ENCODE measurements at regions not wholly inside any gene's neighbourhood (a gene's known extent, or its start where the extent isn't known, plus 50 kb on each side); places are given as distances from the start of the nearest gene placed in this dataset.

DNA sequence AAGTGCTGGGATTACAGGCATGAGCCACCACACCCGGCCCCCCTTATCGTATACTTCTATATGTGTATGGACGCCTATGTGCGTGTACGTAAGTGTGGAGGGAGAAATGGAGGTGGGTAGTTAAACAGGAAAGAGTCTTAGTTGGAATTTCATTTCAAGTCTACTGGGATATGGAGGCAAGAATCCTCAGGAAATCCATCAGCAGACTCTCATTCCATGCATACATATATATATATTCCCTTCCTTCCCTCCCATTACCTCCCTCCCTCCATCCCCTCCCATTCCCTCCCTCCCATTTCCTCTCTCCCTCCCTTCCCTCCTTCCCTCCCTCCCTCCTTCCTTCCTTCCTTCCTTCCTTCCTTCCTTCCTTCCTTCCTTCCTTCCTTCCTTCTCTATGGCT is 391.7 kb upstream of the RBFOX1 start:
- intact Hi-C loops (cut with micrococcal nuclease), result no loop called here

DNA sequence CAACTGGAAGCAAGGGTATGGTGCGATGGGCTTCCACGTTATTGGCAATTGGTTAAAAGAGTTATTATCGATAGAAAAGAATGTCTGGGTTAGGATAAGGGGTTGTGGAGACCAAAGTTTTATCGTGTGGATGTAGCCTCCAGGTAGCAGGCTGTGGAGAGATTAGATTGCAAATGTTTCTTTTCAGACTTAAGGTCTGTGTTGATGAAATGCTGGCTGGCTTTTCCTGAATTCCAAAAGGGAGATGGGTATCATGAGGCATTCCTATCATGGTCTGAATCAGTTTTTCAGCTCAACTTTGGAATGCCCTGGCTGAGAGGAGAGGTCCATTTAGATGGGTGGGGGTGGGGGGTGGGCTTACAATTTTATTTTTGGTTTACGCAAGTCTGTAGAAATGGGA is 395.0 kb upstream of the RBFOX1 start:
- intact Hi-C loops (cut with micrococcal nuclease), result no loop called here

DNA sequence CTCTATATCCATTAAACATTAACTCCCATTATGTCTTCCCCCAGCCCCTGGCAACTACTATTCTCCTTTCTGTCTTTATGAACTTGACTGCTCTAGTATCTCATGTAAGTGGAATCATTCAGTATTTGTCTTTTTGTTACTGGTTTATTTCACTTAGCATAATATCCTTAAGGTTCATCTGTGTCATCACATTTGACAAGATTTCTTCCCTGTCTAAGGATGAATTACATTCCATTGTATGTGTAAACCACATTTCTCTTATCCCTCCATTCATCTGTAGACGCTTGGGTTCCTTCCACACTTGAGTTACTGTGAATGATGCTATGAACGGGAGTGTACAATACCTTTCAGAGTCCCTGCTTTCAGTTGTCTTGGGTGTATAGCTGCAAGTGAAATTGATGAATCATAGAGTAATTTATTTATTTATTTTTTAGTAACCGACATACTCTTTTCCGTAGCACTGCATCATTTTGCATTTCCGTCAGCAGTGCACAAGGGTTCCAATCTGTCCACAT is 399.7 kb upstream of the RBFOX1 start:
- intact Hi-C loops (cut with micrococcal nuclease), result no loop called here

DNA sequence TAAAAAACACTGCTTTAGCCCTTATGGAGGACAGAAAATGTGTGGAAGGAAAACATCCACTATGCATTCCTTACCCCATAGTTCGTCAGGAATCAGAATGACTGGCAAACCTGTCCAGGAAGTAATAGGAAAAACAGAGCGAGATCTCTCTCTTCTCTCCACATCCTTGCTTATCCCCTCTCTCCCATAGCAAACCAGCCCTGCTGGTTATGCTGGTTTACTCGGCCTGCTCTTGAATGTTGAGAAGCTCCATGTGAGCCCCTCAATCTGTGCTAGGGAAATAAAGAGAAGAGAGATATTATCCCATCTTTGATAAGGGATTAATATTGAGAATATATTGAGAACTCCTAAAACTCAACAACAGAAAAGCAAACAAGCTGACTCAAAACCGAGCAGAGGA is 402.8 kb upstream of the RBFOX1 start:
- intact Hi-C loops (cut with micrococcal nuclease), result no loop called here

GRCh38 chr16:6926762-6927161 is 405.9 kb upstream of the RBFOX1 start:
- intact Hi-C loops (cut with micrococcal nuclease), result no loop called here

GRCh38 chr16:6926341-6926740 is 406.3 kb upstream of the RBFOX1 start:
- intact Hi-C loops (cut with micrococcal nuclease), result no loop called here

GRCh38 chr16:6918646-6919045 is 414.0 kb upstream of the RBFOX1 start:
- intact Hi-C loops (cut with micrococcal nuclease), result no loop called here

DNA sequence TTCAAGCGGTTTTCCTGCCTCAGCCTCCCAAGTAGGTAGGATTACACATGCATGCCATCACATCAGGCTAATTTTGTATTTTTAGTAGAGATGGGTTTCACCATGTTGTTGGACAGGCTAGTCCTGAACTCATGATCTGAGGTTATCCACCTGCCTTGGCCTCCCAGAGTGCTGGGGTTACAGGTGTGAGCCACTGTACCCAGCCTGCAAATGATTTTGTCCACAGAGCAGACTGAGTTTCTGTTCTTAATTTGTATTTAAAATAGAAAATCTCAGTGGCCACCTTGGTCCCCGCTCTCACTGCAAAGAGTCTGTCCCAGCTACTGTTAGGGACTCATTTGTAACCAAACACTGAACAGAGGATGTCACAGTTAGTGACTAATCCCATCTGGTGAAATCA is 415.7 kb upstream of the RBFOX1 start:
- intact Hi-C loops (cut with micrococcal nuclease), result no loop called here

DNA sequence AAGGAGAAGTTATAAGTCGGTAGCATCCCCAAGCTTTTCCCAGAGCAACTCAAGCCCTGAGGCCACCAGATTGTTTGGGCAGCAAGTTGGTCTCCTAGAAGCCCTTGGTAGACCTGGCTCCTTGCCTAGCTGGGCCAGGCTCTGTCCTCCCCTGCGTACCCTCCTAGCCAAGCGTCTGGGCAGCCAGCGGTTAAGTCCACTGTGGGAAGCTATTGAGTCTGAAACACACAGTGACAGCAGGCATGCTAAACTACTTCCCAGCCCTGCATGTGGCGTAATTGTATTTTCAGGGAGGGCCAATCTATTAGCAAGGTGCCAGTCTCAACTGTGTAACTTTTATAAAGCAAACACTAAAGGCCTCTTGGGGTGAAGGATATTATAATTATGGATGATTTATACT is 419.1 kb upstream of the RBFOX1 start:
- intact Hi-C loops (cut with micrococcal nuclease), result no loop called here

GRCh38 chr16:6910301-6910700 is 422.3 kb upstream of the RBFOX1 start:
- intact Hi-C loops (cut with micrococcal nuclease), result no loop called here

DNA sequence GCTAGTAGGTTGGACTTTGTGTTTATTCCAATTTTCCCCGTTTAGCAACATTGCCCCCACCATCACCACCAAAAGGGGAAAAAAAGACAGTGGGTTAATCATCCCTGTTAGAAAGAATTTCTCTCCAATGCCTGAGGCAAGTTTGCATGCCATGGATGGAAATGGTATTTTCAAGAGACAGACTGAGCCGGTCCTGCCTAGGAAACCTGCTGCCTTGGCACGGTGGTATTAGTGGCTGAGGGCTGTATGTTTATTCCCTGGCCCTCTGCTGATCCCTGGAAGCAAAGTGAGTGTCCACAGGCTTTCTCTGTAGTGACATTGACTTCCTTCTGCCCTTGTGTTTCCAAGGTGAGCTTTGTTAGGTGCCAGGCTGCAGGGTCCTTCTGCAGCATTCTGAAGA is 427.0 kb upstream of the RBFOX1 start:
- intact Hi-C loops (cut with micrococcal nuclease), result no loop called here

- intact Hi-C loops (cut with micrococcal nuclease), result no loop called here
These were observed 429.0 kb upstream of the RBFOX1 start for GRCh38 chr16:6903671-6904070.

DNA sequence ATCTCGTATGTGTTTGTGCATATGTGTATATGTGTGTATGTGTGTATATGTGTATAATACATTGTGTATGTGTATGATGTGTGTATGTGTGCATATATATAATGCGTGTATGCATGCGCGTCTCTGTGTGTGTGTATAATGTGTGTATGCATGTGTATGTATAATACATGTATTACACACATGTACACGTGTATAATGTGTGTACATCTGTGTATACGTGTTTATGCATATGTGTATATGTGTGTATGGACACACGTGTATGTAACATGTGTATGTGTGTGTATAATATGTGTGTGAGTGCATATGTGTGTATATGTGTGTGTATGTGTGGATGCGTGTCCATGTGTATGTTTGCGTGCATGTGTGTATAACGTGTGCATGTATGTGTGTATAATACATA is 433.7 kb upstream of the RBFOX1 start:
- intact Hi-C loops (cut with micrococcal nuclease), result no loop called here

- intact Hi-C loops (cut with micrococcal nuclease), result no loop called here
These were observed 434.7 kb upstream of the RBFOX1 start for GRCh38 chr16:6897876-6898485.

DNA sequence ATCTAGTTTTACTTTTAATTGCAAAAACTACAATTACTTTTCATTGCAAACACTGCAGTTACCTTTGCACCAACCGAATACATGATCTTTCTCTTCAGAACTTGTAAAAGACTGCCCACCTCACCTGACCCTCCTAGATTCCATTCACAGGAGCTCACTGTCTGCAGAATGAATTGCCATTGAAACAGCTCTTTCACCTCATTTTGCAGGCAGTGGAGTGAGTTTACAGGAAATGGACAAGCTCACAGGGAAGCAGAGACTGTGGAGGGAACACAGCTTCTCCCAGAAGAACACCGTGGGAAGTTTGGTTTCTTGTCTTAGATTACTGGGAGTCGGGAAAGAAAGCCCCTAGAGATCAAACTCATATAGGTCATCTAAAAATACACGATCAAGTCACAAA is 439.7 kb upstream of the RBFOX1 start:
- intact Hi-C loops (cut with micrococcal nuclease), result no loop called here

DNA sequence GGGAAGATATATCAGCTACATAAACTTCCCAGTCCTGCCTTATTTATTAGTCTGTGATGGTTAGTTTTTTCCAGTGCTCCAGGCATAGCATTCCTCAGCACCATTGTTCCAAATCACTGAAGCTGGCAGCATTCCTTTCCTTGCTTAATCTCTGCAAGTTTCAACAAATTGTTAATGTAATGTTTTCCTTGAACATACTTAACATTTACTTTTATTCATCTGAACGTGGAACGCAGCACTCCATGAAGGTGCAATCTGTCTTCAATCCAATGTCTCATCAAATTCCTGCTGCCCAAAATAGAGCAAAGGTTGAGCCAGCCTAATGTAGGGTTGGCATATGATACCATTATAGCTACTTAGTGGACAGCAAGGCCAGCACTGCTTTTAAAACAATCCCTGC is 441.1 kb upstream of the RBFOX1 start:
- intact Hi-C loops (cut with micrococcal nuclease), result no loop called here

- intact Hi-C loops (cut with micrococcal nuclease), result no loop called here
These were observed 444.1 kb upstream of the RBFOX1 start for GRCh38 chr16:6888531-6888930.

DNA sequence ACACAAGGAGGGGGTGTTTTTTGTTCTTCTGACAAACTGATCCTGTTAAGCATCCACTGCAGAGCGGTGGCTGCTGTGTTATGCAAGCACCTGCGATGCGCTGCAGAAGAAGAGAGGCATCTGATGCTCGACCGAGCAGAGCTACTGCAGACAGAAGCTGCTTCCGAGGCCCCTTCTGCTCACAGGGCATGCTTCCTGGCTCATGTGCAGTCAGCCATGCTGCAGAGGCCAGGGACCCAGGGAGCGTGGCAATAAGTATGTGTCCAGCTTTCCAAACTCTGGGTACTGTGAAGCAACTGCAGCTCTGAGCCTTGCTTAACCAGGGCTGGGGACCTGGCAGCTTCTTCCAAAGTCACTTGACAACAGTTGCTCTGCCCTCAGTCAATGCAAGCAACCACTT is 448.6 kb upstream of the RBFOX1 start:
- intact Hi-C loops (cut with micrococcal nuclease), result no loop called here

DNA sequence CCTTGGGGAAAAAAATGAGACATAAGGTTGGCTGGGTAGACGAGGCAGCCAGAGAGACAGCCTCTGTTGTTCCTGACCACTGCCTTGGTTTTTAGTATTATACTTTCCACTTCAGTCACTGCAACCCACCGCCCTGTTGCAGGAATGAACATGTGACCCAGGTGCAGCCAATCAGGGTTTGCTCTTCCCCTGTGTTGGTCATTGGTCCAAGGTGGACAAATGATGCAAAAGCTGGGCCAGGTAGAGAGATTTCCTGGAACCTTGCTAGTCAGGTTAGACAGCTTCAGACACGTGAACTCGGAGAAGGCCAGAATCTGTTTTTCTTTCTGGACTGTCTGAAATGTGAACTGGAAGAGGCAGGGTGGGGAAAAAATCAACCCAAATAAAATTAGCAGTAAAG is 452.4 kb upstream of the RBFOX1 start:
- intact Hi-C loops (cut with micrococcal nuclease), result no loop called here

DNA sequence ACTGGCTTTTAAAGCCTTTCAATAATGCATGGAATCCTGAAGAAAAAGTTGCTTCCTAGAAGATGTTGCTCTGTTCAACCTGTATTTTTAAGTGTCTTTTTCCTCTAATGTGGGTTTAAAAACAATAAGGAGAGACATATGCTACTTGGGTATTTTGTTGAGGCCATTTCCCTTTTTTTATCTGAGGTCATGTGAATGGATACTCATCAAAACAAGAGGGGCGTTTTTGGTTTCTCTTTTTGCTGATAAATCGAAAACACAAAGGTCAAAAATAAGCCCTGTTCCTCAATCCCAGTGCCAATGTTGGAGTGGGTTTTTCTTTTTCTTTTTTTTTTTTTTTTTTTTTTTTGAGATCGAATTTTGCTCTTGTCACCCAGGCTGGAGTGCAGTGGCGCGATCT is 468.0 kb upstream of the RBFOX1 start:
- intact Hi-C loops (cut with micrococcal nuclease), result no loop called here

DNA sequence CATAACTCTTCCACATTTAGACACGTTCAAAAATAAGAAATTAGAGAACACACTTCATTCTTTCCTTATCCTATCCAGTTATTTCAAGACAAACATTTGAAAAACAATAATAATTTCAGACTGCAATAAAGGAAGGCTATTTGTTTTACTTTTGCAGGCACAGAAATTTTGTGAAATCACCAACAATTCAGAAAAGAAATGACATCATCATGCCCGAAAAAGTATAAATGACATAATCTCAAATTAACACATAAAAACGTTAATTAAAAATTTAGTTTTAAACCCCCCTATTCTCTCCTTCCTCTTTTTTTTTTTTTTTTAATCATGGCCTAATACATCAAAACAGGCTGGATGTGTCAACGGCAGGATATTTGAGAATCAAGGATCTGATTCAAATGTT is 468.4 kb upstream of the RBFOX1 start:
- intact Hi-C loops (cut with micrococcal nuclease), result no loop called here

- intact Hi-C loops (cut with micrococcal nuclease), result no loop called here
These were observed 469.5 kb upstream of the RBFOX1 start for GRCh38 chr16:6863135-6863534.

GRCh38 chr16:6861815-6862477 is 470.7 kb upstream of the RBFOX1 start:
- intact Hi-C loops (cut with micrococcal nuclease), result no loop called here

Data from T-helper 1 cell treated with Interleukin-12 subunit alpha and Interleukin-12 subunit beta and Interleukin-4 antibody, amounts not matched to agents 30 ng/mL and 1 ng/mL, for 36 hours (primary cell).